HG03175 (cell line): ENCODE measurements at regions not wholly inside any gene's neighbourhood (a gene's known extent, or its start where the extent isn't known, plus 50 kb on each side); places are given as distances from the start of the nearest gene placed in this dataset.
"Not testable (repeated sequence)": the region's sequence is repeated elsewhere in the genome, so short reads cannot be mapped to it uniquely, and the experiment has no call there.

ENCODE experiments used
- ATAC-seq: cut with Tn5 transposase; IDR thresholded peaks from one replicate; pipeline ENCODE4 v1.9.1; 2021; ENCODE audit warnings: mild to moderate bottlenecking, moderate library complexity; ENCODE audit not compliant: unreplicated experiment

DNA sequence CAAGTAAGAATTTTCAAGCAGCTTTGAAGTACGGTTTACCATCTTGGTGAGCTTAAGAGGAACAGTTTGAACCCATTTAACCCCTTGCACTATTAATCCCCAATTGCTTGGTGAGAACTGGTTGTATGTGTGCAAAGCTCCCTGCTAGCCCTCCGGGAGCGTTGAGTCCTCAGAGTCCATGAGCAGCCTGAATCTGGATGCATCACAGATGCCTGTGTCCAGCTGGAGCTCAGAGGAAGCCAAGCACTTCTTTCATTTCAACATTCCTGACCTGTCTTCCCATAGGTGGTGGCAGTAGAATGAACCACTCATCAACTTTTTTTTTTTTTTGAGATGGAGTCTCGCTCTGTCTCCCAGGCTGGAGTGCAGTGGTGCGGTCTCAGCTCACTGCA is 199.9 kb upstream of the IRF2BP2 start:
- ATAC-seq = not testable (repeated sequence)

- ATAC-seq = not testable (repeated sequence)
Observed at GRCh38 chr1:234808943-234809853, 199.2 kb upstream of the IRF2BP2 start.

GRCh38 chr1:234808459-234808858 is 198.5 kb upstream of the IRF2BP2 start:
- ATAC-seq = not testable (repeated sequence)

GRCh38 chr1:234807705-234808104 is 197.7 kb upstream of the IRF2BP2 start:
- ATAC-seq = not testable (repeated sequence)

- not testable (repeated sequence) for ATAC-seq
Observed at GRCh38 chr1:234802586-234802985, 192.6 kb upstream of the IRF2BP2 start.

GRCh38 chr1:234801636-234802035 is 191.7 kb upstream of the IRF2BP2 start:
- not testable (repeated sequence) for ATAC-seq

GRCh38 chr1:234801147-234801546 is 191.2 kb upstream of the IRF2BP2 start:
- ATAC-seq = not testable (repeated sequence)

- ATAC-seq = not testable (repeated sequence)
Observed at GRCh38 chr1:234800563-234800962, 190.6 kb upstream of the IRF2BP2 start.

DNA sequence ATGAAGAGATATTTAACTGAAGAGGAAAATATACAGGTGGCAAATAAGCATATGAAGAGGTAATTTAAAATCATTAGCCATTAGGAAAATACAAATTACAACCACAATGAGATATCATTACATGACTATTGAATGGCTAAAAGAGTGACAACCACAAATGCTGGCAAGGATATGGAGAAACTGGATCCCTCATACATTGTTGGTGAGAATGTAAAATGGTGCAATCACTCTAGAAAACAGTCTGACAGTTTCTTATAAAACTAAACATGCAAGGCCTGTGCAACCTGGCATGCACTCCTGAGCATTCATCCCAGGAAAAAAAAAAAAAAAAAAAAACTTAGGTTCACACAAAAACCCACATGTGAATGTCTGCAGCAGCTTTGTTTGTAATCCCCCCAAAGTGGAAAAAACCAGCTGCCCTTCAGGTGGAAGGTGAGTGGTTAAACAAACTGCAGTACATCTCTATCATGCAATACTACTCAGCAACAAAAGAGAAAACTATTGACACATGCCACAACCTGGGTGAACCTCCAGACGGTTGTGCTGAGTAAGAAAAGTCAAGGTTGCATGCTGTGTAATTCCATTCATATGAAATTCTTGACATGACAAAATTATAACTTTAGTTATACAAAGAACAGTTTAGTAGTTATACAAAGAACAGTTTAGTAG is 189.2 kb upstream of the IRF2BP2 start:
- ATAC-seq = not testable (repeated sequence)

GRCh38 chr1:234797216-234797615 is 187.2 kb upstream of the IRF2BP2 start:
- not testable (repeated sequence) for ATAC-seq

- not testable (repeated sequence) for ATAC-seq
Observed at GRCh38 chr1:234796438-234796792, 186.4 kb upstream of the IRF2BP2 start.

- ATAC-seq = not testable (repeated sequence)
Observed at GRCh38 chr1:234795711-234796437, 185.9 kb upstream of the IRF2BP2 start.

GRCh38 chr1:234795007-234795406 is 185.0 kb upstream of the IRF2BP2 start:
- not testable (repeated sequence) for ATAC-seq

DNA sequence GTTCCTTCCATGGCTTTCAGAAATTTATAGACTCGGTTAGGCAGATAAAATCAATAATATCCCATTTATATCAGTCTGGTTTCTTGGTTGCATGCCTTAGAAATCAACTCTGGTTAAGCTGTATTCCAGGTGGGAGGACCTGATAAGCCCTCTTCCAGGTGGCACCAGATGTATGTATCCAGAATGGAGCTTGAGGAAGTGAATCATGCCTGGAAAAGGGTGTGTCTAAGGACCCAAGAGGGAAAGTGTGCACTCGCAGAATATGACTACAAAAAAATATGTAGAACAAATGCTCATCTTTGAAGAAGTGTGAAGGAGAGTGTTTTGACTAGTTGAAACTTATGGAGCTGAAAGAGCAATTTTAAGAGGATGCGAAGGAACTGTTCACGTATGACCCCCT is 184.5 kb upstream of the IRF2BP2 start:
- not testable (repeated sequence) for ATAC-seq

GRCh38 chr1:234793924-234794323 is 183.9 kb upstream of the IRF2BP2 start:
- not testable (repeated sequence) for ATAC-seq

- ATAC-seq = not testable (repeated sequence)
Observed at GRCh38 chr1:234792221-234792864, 182.4 kb upstream of the IRF2BP2 start.

- not testable (repeated sequence) for ATAC-seq
Observed at GRCh38 chr1:234791615-234792014, 181.6 kb upstream of the IRF2BP2 start.

DNA sequence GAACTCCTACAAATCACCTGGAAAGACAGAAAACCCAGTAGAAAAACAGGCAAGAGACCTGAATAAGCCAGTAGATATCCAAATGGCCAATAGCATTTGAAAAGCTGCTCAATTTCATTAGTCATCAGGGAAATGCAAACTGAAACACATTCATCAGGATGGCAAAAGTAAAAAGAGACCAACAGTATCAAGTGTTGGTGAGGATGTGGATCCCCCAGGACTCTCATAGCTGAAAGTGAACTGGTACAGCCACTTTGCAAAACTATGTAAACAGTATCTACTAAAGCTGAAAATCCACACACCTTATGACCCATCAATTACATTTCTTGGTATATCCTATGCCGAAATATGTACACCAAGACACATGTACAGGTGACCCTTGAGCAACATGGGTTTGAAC is 180.4 kb upstream of the IRF2BP2 start:
- ATAC-seq = not testable (repeated sequence)

DNA sequence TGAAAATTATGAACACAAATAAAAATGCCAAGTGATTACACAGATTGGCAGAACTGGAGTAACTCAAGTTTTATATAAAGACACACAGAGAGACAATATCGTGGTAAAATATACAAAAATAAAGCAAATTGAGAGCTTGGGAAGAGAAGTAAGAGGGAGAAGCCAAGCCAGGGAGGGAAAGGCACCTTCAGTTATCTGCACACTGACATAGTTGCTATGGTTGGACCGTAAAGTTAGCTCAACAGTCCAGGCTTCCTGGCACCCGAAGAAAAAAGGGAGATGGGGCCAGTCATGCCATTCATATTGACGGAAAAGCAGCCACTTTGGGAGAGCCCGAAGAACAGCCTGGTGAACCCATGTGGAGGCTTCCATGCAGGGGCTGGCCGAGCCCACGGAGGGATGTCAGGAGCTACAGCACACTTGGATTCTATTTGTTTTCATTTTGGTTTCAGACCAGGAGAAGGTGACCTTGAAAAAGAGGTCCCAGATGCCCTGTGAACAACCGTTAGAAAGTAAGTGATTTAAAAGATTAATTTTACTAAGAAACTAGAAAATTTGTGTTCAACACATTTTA is 177.1 kb upstream of the IRF2BP2 start:
- not testable (repeated sequence) for ATAC-seq

DNA sequence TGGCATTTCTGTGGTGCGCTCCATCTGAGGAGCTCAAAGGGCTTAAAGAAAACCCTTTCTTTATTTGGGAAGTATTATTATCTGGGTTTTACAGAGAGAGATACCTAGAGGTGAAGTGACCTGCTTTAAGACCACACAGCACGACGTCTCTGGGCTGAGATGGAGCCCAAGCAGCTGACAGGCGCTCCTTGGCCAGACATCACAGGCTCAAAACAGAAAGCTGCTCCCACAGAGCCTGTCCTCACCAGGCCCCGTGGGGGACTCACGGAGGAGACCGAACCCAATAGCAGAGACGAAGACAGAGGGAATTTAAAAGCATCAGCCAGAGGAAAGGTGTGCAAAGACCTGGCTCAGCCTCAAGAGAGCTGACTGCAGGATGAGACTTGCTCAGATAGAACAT is 175.9 kb upstream of the IRF2BP2 start:
- not testable (repeated sequence) for ATAC-seq
